Activated CD4-positive, alpha-beta T cell treated with anti-CD3 and anti-CD28 coated beads for 4 hours (primary cell): ENCODE measurements at regions not wholly inside any gene's neighbourhood (a gene's known extent, or its start where the extent isn't known, plus 50 kb on each side); places are given as distances from the start of the nearest gene placed in this dataset.
"Not testable (repeated sequence)": the region's sequence is repeated elsewhere in the genome, so short reads cannot be mapped to it uniquely, and the experiment has no call there.

Experiments
- DNase-seq, 2 donors: peaks; one replicate each; pipeline ENCODE4 v3.0.0-alpha.2; 2020

- DNase-seq = no peak
These were observed 1355.5 kb downstream of the SUCLG1 start for GRCh38 chr2:83103613-83104012.

DNA sequence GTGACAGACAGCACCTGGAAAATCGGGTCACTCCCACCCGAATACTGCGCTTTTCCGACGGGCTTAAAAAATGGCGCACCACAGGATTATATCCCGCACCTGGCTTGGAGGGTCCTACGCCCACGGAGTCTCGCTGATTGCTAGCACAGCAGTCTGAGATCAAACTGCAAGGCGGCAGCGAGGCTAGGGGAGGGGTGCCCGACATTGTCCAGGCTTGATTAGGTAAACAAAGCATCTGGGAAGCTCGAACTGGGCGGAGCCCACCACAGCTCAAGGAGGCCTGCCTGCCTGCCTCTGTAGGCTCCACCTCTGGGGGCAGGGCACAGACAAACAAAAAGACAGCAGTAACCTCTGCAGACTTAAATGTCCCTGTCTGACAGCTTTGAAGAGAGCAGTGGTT lies 1370.0 kb downstream of the SUCLG1 start:
- not testable (repeated sequence) for DNase-seq

- no peak for DNase-seq
These were observed 1373.2 kb downstream of the SUCLG1 start for GRCh38 chr2:83085869-83086268.

GRCh38 chr2:83081826-83082690 lies 1377.0 kb downstream of the SUCLG1 start:
- no peak for DNase-seq

GRCh38 chr2:83079007-83079406 lies 1380.1 kb downstream of the SUCLG1 start:
- DNase-seq = no peak

- no peak for DNase-seq
These were observed 1386.3 kb downstream of the SUCLG1 start for GRCh38 chr2:83072767-83073166.

DNA sequence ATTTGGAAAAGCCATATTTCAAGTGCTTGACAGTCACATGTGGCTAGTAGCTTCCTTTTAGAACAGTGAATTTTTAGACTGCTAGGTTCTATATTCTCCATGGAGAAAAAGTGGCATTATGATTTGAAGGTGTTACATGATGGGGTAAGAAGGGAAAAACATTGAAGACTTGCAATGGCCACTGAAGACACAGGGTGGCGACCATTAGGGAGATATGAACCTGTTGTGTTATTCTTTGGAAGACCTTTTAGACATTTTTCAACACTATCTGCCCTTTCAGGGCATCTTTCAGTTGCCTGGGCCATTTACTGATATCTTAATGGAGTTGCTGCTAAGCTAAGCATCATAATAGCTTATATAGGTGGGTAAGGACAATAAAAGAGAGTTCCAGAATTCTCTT lies 1387.2 kb downstream of the SUCLG1 start:
- DNase-seq = no peak

- DNase-seq = no peak
These were observed 1387.7 kb downstream of the SUCLG1 start for GRCh38 chr2:83071352-83071751.

DNA sequence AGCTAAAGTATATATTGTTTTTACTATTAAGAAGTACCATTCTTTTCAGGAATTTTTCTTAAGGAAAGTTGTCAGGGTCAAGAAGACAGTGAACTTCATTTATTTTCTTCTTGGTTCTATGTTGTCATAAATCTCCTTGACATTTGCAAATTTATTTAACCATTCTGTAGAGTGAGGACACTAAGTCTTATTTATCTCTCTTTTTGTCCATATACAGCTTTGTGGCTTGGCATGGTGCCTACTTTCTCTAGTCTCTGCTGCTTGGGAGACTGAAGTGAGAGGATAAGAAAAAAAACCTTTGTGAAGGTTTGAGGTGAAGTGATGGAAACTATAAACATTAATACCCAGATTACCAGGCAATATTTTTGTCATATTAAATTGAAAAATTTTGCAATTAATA lies 1389.4 kb downstream of the SUCLG1 start:
- DNase-seq = no peak

DNA sequence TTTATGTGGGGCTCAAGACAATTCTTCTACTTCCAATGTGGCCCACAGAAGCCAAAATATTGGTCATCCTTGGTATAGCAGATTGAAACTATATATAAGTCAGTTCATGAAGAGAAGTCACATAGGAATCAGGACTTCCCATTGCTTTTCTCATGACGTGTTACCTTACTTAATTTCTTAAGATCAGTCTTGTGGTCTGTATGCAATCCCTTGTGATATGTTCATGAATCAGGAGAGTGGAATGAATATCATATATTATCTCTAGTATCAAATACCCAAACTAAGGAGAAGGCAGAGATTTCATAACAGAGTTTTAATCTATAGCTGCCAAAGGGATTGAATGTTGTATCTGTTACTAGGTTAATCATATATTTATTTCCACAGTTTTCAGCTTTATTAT lies 1390.4 kb downstream of the SUCLG1 start:
- no peak for DNase-seq

DNA sequence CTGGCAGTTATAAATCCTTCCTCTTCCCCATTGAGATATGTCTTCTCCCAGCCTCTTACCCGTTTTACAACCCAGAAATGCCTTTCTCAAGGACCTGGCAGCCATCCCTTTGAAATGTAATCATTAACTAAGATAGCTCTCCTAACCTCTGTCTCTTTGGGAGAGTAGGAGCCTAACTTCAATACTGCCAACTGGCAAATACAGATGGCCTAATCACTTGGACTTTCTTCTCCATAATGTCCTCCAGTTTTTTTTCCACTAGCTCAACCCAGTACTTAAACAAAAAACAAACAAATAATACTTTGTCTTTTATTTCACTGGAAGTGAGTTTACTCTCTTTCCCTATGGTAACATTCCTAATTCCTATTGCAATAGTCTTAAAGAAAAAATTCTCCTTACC lies 1391.1 kb downstream of the SUCLG1 start:
- no peak for DNase-seq

GRCh38 chr2:83063933-83064332 lies 1395.1 kb downstream of the SUCLG1 start:
- DNase-seq = no peak

- DNase-seq = no peak
These were observed 1395.6 kb downstream of the SUCLG1 start for GRCh38 chr2:83063511-83063910.

- DNase-seq = no peak
These were observed 1400.4 kb downstream of the SUCLG1 start for GRCh38 chr2:83058683-83059082.

DNA sequence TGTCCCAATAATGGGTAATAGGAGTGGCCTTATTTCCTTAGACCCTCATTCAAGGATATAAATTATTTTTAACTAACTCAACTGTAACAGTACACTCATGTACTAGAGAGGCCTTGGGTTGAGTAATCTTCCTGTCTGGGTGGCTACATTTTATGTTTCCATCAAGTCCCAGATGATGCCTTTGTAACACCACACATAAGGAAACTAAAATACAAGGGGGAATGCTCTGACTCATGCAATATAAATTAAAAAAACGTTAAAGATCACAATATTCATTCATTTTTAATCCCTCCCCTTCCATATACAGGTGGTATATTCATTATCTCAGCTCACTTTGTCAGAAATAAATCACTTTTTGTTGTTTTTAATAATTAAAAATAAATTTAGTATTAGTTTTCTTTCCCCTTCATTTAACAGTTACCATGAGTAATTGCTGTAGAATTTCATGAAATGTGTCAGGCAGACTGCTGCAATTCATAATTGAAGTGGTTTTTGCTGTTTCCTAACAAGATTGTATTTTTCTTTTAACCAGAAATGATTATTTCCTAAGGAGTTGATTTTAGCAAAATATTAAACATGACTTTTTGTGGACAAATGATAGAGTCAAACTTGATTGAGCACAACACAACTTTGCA lies 1403.6 kb downstream of the SUCLG1 start:
- DNase-seq = no peak

- no peak for DNase-seq
These were observed 1404.3 kb downstream of the SUCLG1 start for GRCh38 chr2:83054751-83055150.

- no peak for DNase-seq
These were observed 1407.4 kb downstream of the SUCLG1 start for GRCh38 chr2:83051538-83052170.

GRCh38 chr2:83042053-83042452 lies 1417.0 kb downstream of the SUCLG1 start:
- DNase-seq = no peak

GRCh38 chr2:83022631-83023210 lies 1436.4 kb downstream of the SUCLG1 start:
- DNase-seq = no peak

- no peak for DNase-seq
These were observed 1441.6 kb downstream of the SUCLG1 start for GRCh38 chr2:83017366-83018090.

- no peak for DNase-seq
These were observed 1442.6 kb downstream of the SUCLG1 start for GRCh38 chr2:83016343-83017110.

- DNase-seq = no peak
These were observed 1443.2 kb downstream of the SUCLG1 start for GRCh38 chr2:83015900-83016299.
